SK-N-SH treated with all-trans-retinoic acid at 6 μM for 48 hours (cell line): ENCODE measurements at regions not wholly inside any gene's neighbourhood (a gene's known extent, or its start where the extent isn't known, plus 50 kb on each side); places are given as distances from the start of the nearest gene placed in this dataset.

Experiments used
- ARNTL ChIP-seq: fragments of 450-650 bp; formaldehyde crosslinking; IDR thresholded peaks from 2 replicates; pipeline ENCODE4 v1.5.0; 2020; ENCODE audit warnings: low read depth, mild to moderate bottlenecking, moderate library complexity, borderline replicate concordance
- BACH2 ChIP-seq: fragments of 250-450 bp; sonication (Bioruptor Pico); IDR thresholded peaks from 2 replicates; pipeline ENCODE4 v1.9.0; 2021; ENCODE audit warnings: mild to moderate bottlenecking, borderline replicate concordance
- CREB5 ChIP-seq: fragments of 250-450 bp; sonication (Bioruptor Pico); IDR thresholded peaks from 2 replicates; pipeline ENCODE4 v1.5.1; 2020; ENCODE audit warnings: low read depth, mild to moderate bottlenecking, moderate library complexity
- CSRNP3 ChIP-seq: fragments of 250-450 bp; sonication (Bioruptor Pico); IDR thresholded peaks from 2 replicates; pipeline ENCODE4 v1.5.1; 2021; ENCODE audit warnings: mild to moderate bottlenecking, moderate library complexity
- ESRRG ChIP-seq: fragments of 250-450 bp; sonication (Bioruptor Pico); IDR thresholded peaks from 2 replicates; pipeline ENCODE4 v1.6.1; 2021; ENCODE audit warnings: mild to moderate bottlenecking
- PATZ1 ChIP-seq: fragments of 250-450 bp; sonication (Bioruptor Pico); IDR thresholded peaks from 2 replicates; pipeline ENCODE4 v1.8.0; 2020; ENCODE audit warnings: mild to moderate bottlenecking, moderate library complexity, borderline replicate concordance
- POU6F1 ChIP-seq: fragments of 250-450 bp; sonication (Bioruptor Pico); IDR thresholded peaks from 2 replicates; pipeline ENCODE4 v1.8.0; 2021; ENCODE audit warnings: low read depth, mild to moderate bottlenecking, moderate library complexity, borderline replicate concordance
- TCF4 ChIP-seq: fragments of 250-450 bp; sonication (Bioruptor Pico); IDR thresholded peaks from 2 replicates; pipeline ENCODE4 v1.8.0; 2021; ENCODE audit warnings: mild to moderate bottlenecking, moderate library complexity, borderline replicate concordance
- ZFP3 ChIP-seq: fragments of 250-450 bp; sonication (Bioruptor Pico); IDR thresholded peaks from 2 replicates; pipeline ENCODE4 v1.5.0; 2020; ENCODE audit warnings: mild to moderate bottlenecking, moderate library complexity
- ZNF70 ChIP-seq: fragments of 450-650 bp; formaldehyde crosslinking; IDR thresholded peaks from 2 replicates; pipeline ENCODE4 v1.5.0; 2020; ENCODE audit warnings: mild to moderate bottlenecking, moderate library complexity

- TF ChIP-seq TCF4 (no peak), BACH2 (CRISPR knock-in tag) (no peak), ZFP3 (CRISPR knock-in tag) (no peak), POU6F1 (no peak), CREB5 (CRISPR knock-in tag) (no peak), ARNTL (no peak), ZNF70 (CRISPR knock-in tag) (no peak), PATZ1 (CRISPR knock-in tag) (no peak), CSRNP3 (CRISPR knock-in tag) (no peak), ESRRG (CRISPR knock-in tag) (no peak)
These were observed 192.3 kb upstream of the C11orf87 start for GRCh38 chr11:109229682-109230081.
